HL-60 (cell line): ENCODE measurements at regions not wholly inside any gene's neighbourhood (a gene's known extent, or its start where the extent isn't known, plus 50 kb on each side); places are given as distances from the start of the nearest gene placed in this dataset.

ENCODE experiments used
- CTCF ChIP-seq: IDR thresholded peaks from one replicate; pipeline ENCODE4 v1.5.1; 2011; ENCODE audit warnings: low read length, control low read depth, inconsistent platforms; ENCODE audit not compliant: insufficient read depth
- GABPA ChIP-seq: IDR thresholded peaks from 2 replicates; pipeline ENCODE4 v1.6.1; 2012; ENCODE audit warnings: low read depth
- POLR2AphosphoS5 ChIP-seq: IDR thresholded peaks from 2 replicates; pipeline ENCODE4 v1.6.1; 2012; ENCODE audit warnings: low read depth
- REST ChIP-seq: IDR thresholded peaks from 2 replicates; pipeline ENCODE4 v1.6.1; 2012; ENCODE audit warnings: low read depth; ENCODE audit not compliant: insufficient replicate concordance
- SPI1 ChIP-seq: IDR thresholded peaks from 2 replicates; pipeline ENCODE4 v1.6.1; 2012; ENCODE audit warnings: low read depth, mild to moderate bottlenecking, borderline replicate concordance

GRCh38 chr4:142913034-142913433, 66.9 kb upstream of the INPP4B start:
- no peak for TF ChIP-seq CTCF
- TF ChIP-seq POLR2AphosphoS5 = no peak
- TF ChIP-seq REST = no peak
- TF ChIP-seq SPI1 = no peak
- no peak for TF ChIP-seq GABPA
